GM23248 (cell line): ENCODE measurements at regions not wholly inside any gene's neighbourhood (a gene's known extent, or its start where the extent isn't known, plus 50 kb on each side); places are given as distances from the start of the nearest gene placed in this dataset.

ENCODE experiments used
- DNase-seq: peaks from one replicate; pipeline ENCODE4 v3.0.0-alpha.2; 2015
- H2AFZ ChIP-seq: fragments of 200-600 bp; sonication (generic); 2 replicates; pipeline ENCODE4 v1.6.1; 2016; ENCODE audit warnings: antibody characterized with exemption
- H3F3A ChIP-seq: fragments of 200-600 bp; sonication (generic); 2 replicates; pipeline ENCODE4 v1.6.1; 2016; ENCODE audit warnings: mild to moderate bottlenecking, antibody characterized with exemption, mixed run types; ENCODE audit not compliant: insufficient read depth
- H3K27ac ChIP-seq: fragments of 200-600 bp; sonication (generic); 2 replicates; pipeline ENCODE4 v1.5.1; 2016; ENCODE audit warnings: mild to moderate bottlenecking
- H3K27me3 ChIP-seq: fragments of 200-600 bp; sonication (generic); replicated peaks from 2 replicates; pipeline ENCODE4 v1.6.1; 2016; ENCODE audit warnings: mild to moderate bottlenecking; ENCODE audit not compliant: insufficient read depth
- H3K36me3 ChIP-seq: fragments of 200-600 bp; sonication (generic); 2 replicates; pipeline ENCODE4 v1.6.1; 2016; ENCODE audit warnings: low read depth, mild to moderate bottlenecking
- H3K4me1 ChIP-seq: fragments of 200-600 bp; sonication (generic); 2 replicates; pipeline ENCODE4 v1.6.1; 2016; ENCODE audit warnings: mild to moderate bottlenecking; ENCODE audit not compliant: insufficient read depth
- H3K4me2 ChIP-seq: fragments of 200-600 bp; sonication (generic); one replicate; pipeline ENCODE4 v1.6.1; 2016; ENCODE audit warnings: mild to moderate bottlenecking; ENCODE audit not compliant: unreplicated experiment
- H3K4me3 ChIP-seq: fragments of 200-600 bp; sonication (generic); 2 replicates; pipeline ENCODE4 v1.5.1; 2016; ENCODE audit warnings: mild to moderate bottlenecking
- H3K79me2 ChIP-seq: fragments of 200-600 bp; sonication (generic); 2 replicates; pipeline ENCODE4 v1.6.1; 2016; ENCODE audit warnings: mild to moderate bottlenecking; ENCODE audit not compliant: insufficient read depth
- H3K9ac ChIP-seq: fragments of 200-600 bp; sonication (generic); 2 replicates; pipeline ENCODE4 v1.6.1; 2016; ENCODE audit warnings: mild to moderate bottlenecking
- H3K9me2 ChIP-seq: fragments of 200-600 bp; sonication (generic); 2 replicates; pipeline ENCODE4 v1.6.1; 2016; ENCODE audit warnings: mixed run types, mild to moderate bottlenecking, moderate library complexity; ENCODE audit not compliant: insufficient read depth
- H3K9me3 ChIP-seq: fragments of 200-600 bp; sonication (generic); one replicate; pipeline ENCODE4 v1.6.1; 2017; ENCODE audit warnings: low read depth
- H4K20me1 ChIP-seq: fragments of 200-600 bp; sonication (generic); 2 replicates; pipeline ENCODE4 v1.6.0; 2016; ENCODE audit not compliant: insufficient read depth
- EZH2 ChIP-seq: fragments of 200-600 bp; sonication (generic); IDR thresholded peaks from 2 replicates; pipeline ENCODE4 v1.6.1; 2018; ENCODE audit warnings: antibody characterized with exemption, mild to moderate bottlenecking; ENCODE audit not compliant: insufficient read depth, poor library complexity, severe bottlenecking
- EZH2phosphoT487 ChIP-seq: fragments of 200-600 bp; sonication (generic); IDR thresholded peaks from 2 replicates; pipeline ENCODE4 v1.6.1; 2018; ENCODE audit warnings: antibody characterized with exemption, moderate library complexity, mild to moderate bottlenecking, low read depth; ENCODE audit not compliant: insufficient read depth
- WGBS, 2 experiments: methylation state at CpG; one replicate each; pipeline ENCODE4 v1.1.6; 2015 to 2017; ENCODE audit warnings: low lambda C conversion rate in 2 of 2, low coverage in 1 of 2; ENCODE audit errors: missing lambda C conversion rate in 2 of 2; 5-methylcytosine and 5-hydroxymethylcytosine counted together
- in situ Hi-C: fragments of 300-500 bp; cut with MboI; formaldehyde crosslinking; loops from 2 replicates; pipeline ENCODE4 v1.15.0; 2020

- H3K27ac ChIP-seq = no peak overlapping the region
- H3K79me2 ChIP-seq = no peaks in the 10 kb centered on the region
- H3K9ac ChIP-seq = no peak overlapping the region
- H3K9me2 ChIP-seq = no peaks in the 10 kb centered on the region
- H3K4me3 ChIP-seq = no peak overlapping the region
- no peaks in the 10 kb centered on the region for H4K20me1 ChIP-seq
- 55 to 57% methylated on average over 25 to 27 of the region's 29 CpGs for WGBS, 2 experiments
- H3F3A ChIP-seq = no peaks in the 10 kb centered on the region
- H3K4me1 ChIP-seq = no peaks in the 10 kb centered on the region
- no peak overlapping the region for H2AFZ ChIP-seq
- in situ Hi-C loops = no loop called here
- H3K36me3 ChIP-seq = no peaks in the 10 kb centered on the region
- no peak overlapping the region for H3K4me2 ChIP-seq
- no peaks in the 10 kb centered on the region for H3K27me3 ChIP-seq
- DNase-seq = no peak
- no peaks in the 10 kb centered on the region for H3K9me3 ChIP-seq
- TF ChIP-seq EZH2phosphoT487 = no peak
Measured at GRCh38 chr19:30070198-30070967, 128.3 kb downstream of the URI1 start.

GRCh38 chr19:30070968-30071632 lies 129.1 kb downstream of the URI1 start:
- Histone ChIP-seq H3K36me3 (no peaks in the 10 kb centered on the region), H3F3A (no peaks in the 10 kb centered on the region), H3K79me2 (no peaks in the 10 kb centered on the region), H3K9ac (no peak overlapping the region), H2AFZ (no peak overlapping the region), H3K9me3 (no peaks in the 10 kb centered on the region), H4K20me1 (no peaks in the 10 kb centered on the region), H3K27me3 (no peaks in the 10 kb centered on the region; the same call in 1 of the 2 replicates), H3K9me2 (no peaks in the 10 kb centered on the region), H3K4me1 (no peaks in the 10 kb centered on the region), H3K4me3 (no peak overlapping the region), H3K4me2 (no peak overlapping the region), H3K27ac (no peak overlapping the region)
- TF ChIP-seq EZH2 = no peak
- no peak for TF ChIP-seq EZH2phosphoT487
- DNase-seq = no peak
- 59 to 61% methylated on average over 23 to 24 of the region's 26 CpGs for WGBS, 2 experiments
- in situ Hi-C loops = no loop called here

GRCh38 chr19:30071871-30072270 lies 129.8 kb downstream of the URI1 start:
- no peak overlapping the region for H3K4me2 ChIP-seq
- no peaks in the 10 kb centered on the region for H4K20me1 ChIP-seq
- H3K4me1 ChIP-seq = no peaks in the 10 kb centered on the region
- DNase-seq = no peak
- H3K9me3 ChIP-seq = no peaks in the 10 kb centered on the region
- no peak for TF ChIP-seq EZH2phosphoT487
- TF ChIP-seq EZH2 = no peak
- H2AFZ ChIP-seq = no peak overlapping the region
- no peaks in the 10 kb centered on the region for H3F3A ChIP-seq
- no peaks in the 10 kb centered on the region; the same call in 1 of the 2 replicates for H3K27me3 ChIP-seq
- in situ Hi-C loops = no loop called here
- H3K4me3 ChIP-seq = no peak overlapping the region
- no peaks in the 10 kb centered on the region for H3K9me2 ChIP-seq
- 80% methylated on average over 15 of the region's 15 CpGs for WGBS, 2 experiments
- H3K27ac ChIP-seq = no peak overlapping the region
- H3K36me3 ChIP-seq = no peaks in the 10 kb centered on the region
- H3K79me2 ChIP-seq = no peaks in the 10 kb centered on the region
- no peak overlapping the region for H3K9ac ChIP-seq

GRCh38 chr19:30073152-30074000 lies 131.3 kb downstream of the URI1 start:
- no peaks in the 10 kb centered on the region for H4K20me1 ChIP-seq
- no peak overlapping the region for H2AFZ ChIP-seq
- no peak overlapping the region for H3K9ac ChIP-seq
- no peak overlapping the region for H3K4me3 ChIP-seq
- no peak for DNase-seq
- in situ Hi-C loops = no loop called here
- H3K9me3 ChIP-seq = no peaks in the 10 kb centered on the region
- no peaks in the 10 kb centered on the region; the same call in 1 of the 2 replicates for H3K27me3 ChIP-seq
- H3K79me2 ChIP-seq = no peaks in the 10 kb centered on the region
- WGBS, 2 experiments = 54 to 66% methylated on average over 16 of the region's 16 CpGs
- no peak overlapping the region for H3K27ac ChIP-seq
- no peaks in the 10 kb centered on the region for H3F3A ChIP-seq
- H3K36me3 ChIP-seq = no peaks in the 10 kb centered on the region
- no peak for TF ChIP-seq EZH2phosphoT487
- no peak for TF ChIP-seq EZH2
- H3K4me2 ChIP-seq = no peak overlapping the region
- no peaks in the 10 kb centered on the region for H3K9me2 ChIP-seq
- no peaks in the 10 kb centered on the region for H3K4me1 ChIP-seq
